ENCODE measurements at regions not wholly inside any gene's neighbourhood (a gene's known extent, or its start where the extent isn't known, plus 50 kb on each side); places are given as distances from the start of the nearest gene placed in this dataset.

DNA sequence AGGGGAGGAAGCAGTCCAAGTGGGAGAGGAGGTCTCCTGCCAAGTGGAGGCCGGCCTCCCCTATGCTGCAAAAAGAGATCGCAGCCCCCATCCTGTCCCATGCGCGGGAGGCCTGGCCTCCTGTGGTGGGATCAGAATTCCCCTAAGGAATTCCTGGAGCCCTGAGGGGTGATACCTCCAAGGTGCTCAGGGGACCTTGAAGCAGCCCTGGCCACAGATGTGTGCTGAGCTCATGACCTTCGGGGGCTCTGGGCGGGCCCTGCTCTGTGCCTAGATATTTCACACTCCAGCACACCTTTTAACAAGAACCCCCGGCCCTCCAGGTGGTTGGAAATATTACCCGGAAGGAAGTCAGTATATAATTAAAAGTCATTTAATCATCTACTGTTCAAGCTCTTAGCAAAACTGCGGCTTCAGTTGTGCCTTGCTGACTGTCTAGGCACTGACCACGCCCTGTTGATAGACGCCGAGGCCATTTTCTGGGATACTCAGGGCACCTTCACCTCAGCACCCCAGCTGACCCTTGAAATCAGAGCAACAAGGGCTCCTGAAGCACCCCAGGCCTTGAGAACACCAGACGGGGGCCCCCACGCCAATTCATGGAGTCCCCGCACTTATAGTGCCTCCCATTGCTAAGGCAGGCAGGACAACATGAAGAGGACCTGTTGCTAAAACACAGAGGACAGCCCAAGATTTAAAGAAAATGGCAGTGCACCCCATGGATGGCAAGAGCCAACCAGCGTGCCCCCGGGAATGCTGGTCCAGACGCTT is 119.1 kb downstream of the NDUFA10 start:
- no peak for DNase-seq

DNA sequence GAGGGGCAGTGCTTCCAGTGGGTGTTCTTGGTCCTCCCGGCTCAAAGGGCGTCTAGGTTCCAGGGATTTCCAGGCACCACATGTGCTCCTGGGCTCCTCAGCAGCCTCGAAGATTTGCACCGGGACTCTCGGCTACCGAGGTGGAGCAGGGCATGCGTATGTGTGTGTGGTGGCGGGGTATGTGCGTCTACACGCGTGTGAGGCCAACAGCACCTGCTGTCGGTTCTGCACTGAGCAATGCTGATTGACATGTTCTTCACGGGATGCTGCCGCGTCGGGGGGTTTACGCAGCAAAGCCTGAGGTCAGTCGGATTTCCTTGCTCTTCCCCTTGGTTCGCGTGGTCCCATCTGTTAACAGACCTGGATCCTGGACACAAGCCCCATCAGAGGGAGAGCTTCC is 119.8 kb downstream of the NDUFA10 start:
- no peak for DNase-seq

DNA sequence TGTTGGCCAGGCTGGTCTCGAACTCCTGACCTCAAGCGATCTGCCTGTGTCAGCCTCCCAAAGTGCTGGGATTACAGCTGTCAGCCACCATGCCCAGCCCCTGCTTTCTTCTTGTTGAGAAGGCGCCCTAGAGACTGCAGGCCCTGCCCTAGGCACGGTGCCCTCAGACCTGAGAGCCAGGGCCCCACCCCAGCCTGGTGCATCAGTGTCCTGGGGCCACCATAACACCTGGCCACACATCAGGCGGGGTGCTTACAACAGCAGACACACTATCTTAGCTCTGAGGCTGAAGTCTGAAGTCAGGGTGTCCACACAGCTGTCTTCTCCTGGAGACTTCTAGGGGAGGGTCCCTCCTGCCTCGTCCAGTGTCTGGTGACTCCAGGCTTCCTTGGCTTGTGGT is 120.6 kb downstream of the NDUFA10 start:
- no peak for DNase-seq

DNA sequence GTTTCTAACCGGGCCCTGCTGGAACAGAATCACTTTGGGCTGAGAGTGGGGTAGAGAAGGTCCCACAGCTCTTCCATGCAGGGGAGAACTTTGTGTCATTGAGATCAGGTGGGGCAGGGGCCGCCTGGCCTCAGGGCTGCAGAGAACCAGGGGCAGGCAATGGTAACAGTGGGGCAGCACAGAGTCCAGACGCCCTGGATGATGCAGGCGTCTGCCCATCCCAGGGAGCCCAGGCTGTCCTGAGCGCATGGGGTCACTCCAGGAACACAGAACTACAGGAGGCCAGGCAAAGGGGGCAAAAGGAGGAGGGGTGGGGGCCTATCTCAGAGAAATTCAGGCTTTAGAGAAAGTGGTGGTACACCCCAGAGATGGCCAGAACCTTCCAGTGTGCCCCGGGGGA is 121.3 kb downstream of the NDUFA10 start:
- no peak for DNase-seq

DNA sequence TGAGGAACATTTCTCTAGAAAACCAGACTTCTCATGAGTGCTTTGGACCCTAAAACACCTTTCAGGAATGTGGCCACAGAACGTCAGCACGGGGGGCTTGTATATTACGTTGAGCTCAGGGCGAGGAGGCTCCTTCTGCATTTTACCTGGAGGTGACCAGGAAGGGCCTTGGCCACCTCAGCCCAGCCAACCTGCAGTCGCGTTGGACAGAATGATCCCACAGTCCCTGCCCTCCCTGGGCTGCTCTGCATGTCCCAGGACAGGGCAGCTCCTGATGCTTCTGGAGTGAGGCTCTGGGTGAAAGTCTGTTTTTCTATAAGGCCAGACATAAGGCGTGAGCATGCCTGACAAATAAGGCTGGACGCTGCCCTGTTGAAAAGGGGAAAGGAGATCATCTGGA is 121.9 kb downstream of the NDUFA10 start:
- DNase-seq, result no peak

DNA sequence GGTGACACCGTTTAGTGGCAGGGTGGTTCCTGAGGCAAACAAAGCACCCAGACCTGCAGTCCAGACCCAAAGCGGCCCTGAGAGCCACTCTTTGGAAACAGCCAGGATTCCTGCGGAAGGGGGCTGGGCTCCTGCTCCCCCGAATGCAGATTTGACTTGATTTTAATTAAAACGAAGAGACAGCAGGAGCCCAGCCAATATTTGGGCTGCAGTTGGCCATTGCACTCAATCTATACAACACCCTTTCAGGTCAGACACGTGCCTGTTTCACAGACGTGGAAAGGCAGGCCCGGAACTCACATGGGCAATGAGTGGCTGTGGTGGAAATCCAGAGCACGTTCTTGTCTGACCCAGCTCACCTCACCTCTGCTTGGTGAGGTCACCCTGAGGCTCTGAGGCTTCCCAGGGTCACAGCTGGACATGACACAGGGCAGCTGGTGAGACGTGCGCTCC is 122.4 kb downstream of the NDUFA10 start:
- no peak for DNase-seq

DNA sequence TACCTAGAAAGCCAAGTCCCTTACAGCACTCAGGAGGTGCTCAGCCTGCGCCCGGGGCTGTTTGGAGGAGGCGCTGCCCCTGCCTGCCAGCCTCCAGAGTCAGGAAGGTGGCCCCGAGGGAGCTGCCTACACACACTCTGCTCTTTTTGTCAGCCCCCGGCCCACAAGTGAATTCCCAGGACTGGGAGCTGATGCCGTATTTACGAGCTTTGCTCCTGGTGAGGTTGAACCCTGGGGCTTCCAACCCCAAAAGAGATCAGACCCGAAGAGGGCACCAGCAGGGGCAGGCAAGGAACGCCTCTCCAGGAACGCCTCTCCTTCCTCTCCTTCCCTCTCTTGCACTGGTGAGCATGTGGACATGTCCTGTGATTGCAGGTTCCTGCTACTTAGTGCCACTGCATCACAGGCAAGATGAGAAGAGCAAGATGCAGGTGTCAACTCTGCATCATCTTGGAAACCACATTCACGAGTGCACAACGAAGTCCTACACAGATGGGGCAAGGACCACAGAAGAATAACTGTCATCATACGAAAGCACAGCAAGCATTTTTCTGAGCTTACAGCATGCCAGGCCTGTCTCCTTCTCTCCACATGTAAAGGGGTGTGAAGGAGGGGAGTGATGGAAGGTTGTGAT is 126.7 kb downstream of the NDUFA10 start:
- DNase-seq, result no peak

DNA sequence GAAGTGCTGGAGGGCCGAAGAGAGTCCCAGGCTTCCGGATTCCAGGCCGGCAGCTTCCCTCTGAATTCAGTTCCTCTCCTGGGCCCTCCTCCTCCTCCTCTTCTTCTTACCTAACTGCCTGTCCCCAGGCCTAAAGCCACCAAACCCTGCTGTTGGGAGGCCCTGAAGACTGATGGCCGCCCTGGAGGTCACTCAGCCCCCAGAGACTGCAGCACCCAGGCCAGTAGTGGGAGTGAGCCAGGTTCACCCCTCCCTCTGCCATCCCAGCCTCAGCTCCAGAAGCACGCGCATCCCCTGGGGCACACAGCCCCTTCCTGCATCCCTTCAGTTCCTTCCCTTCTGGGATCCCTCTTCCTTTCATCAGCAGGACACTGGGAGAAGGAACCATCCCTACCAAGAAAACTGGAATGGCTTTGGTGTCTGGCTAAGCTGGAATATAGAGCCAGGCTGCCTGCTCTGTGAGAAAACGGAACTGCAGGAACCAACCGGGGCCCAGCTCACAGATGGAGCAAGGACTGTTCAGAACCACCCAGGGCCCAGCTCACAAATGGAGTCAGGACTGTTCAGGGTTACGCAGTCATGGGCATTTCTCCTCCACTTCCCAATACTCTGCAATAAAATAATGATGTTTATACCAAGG is 127.4 kb downstream of the NDUFA10 start:
- DNase-seq, result no peak

DNA sequence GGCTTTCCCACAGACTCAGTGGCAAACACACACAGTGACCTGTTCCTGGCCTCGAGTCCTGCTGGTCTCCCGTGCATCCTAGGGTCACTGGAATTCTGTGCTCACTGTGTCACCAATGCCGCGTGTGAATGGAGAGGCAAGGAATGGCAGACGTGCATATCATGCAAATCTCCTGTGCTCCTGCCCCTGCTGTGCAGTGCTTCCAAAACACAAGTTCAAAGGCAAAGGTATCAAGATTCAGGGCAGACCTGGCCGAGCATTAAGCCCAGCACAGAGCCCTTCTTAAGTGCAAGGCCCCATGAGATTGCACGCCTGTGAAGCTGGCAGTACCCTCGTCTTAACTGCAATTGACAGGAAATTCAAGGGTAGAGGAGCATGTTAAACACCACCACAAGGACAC is 129.1 kb downstream of the NDUFA10 start:
- DNase-seq, result no peak

DNA sequence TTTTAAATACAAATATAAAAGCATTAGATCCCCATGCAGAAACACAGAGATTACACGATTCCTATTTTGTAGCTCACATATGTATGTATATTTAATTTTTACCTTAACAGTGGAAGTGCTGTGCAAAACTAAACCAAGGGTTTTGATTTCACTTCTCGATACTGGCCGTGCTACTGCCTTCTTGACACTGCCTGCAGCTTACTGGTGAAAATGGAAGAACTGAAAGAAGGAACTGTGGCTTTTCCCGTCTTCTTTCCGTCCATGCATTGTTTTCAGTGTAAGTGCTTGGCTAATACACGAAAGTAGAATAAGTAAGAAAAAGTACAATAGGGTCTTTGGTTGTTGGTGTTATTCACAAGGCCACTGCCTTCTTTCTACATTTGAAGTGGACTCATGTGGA is 129.5 kb downstream of the NDUFA10 start:
- DNase-seq, result no peak

DNA sequence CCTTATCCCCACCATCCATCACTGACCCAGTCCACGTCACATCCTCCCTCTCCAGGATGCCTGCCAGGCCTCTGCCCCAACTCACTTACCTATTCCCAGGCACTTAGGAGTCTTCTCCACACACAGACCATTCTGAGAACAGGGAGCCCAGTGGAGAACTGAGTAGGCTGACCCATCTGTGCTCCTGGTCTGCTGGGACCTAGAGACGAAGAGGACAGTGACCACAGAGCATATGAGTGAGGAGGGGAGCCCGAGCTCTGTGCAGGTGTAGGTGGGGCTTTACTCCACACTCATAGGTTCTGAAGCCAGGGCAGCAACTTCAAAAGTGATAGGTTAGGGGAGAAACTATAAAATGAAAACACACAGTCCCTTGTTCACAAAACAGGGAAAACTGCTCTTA is 130.0 kb downstream of the NDUFA10 start:
- no peak for DNase-seq

DNA sequence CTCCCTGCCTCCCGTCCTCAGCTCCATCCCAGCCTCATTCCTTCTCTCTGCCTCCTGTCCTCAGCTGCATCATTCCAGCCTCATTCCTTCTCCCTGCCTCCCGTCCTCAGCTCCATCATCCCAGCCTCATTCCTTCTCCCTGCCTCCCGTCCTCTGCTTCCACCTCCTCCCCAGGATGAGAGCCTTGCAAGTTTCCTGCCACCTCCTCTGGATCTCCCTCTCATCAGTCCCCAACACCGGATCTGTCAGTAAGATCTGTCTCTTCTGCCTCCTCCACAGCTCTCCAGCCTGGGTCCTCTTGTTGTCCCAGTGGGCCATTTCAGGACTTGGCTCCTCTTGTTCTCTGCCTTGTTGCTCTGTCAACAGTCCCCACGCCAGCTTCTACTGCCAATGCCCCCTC is 130.9 kb downstream of the NDUFA10 start:
- no peak for DNase-seq

DNA sequence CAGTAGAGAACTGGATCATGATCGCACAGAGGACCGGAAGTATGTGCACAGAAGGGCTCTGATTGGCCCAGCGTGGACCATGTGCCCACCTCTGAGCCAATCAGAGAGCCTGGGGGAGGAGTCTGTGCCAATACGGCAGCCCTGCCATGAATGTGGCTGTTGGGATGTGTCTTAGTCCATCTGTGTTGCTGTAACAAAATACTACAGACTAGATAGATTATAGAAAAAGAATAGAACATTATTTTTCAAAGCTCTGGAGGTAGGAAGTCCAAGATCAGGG is 132.0 kb downstream of the NDUFA10 start:
- no peak for DNase-seq

DNA sequence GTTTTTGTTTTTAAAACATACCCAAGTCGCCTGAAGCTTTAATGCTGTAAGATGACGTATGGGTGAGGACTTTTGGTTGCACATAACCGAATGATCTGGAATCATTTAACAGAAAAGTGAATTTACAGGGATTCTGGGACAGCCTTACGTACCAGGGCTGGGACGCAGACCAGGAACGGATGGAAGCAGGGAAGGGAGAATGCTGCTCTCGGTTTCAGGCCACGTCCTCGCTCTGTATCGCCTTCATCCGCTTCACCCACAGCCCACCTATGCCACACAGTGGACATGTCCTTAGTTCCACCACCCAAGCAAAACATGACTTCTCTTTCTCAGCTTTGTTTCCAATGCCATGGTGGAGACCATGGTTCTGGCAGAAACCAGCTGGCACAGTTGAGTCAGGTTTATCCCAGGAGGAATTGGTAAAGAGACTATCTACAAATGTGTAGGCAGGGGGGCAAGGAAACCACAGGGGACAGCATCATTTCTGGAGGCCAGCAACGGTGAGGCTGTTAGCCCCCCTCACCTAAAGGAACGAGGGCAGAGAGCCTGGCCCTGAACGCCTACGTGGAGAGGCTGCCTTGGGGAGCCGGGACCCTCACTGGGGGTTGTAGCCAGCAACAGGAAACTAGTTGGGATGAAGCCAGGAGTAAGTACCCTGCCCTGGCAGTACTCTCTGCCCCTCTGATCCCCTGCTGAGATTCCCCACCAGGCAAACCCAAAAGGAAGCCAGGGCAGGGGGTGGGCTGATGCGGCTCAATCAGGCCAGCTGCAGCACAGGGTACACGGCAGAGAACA is 132.5 kb downstream of the NDUFA10 start:
- DNase-seq, result no peak

DNA sequence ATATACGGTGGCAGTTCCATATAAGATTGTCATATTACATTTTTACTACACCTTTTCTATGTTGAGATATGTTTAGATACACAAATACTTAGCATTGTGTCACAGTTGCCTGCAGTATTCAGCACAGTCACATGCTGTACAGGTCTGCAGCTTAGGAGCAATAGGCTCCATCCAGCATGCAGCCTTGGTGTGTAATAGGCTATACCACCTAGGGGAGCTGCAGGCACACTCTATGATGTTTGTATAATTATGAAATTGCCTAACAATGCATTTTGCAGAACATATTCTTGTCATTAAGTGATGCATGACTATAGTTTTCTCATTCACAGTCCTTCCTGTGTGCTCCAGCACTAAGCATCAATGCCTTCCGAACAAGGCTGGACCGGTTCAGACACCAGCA is 133.4 kb downstream of the NDUFA10 start:
- DNase-seq, result no peak

DNA sequence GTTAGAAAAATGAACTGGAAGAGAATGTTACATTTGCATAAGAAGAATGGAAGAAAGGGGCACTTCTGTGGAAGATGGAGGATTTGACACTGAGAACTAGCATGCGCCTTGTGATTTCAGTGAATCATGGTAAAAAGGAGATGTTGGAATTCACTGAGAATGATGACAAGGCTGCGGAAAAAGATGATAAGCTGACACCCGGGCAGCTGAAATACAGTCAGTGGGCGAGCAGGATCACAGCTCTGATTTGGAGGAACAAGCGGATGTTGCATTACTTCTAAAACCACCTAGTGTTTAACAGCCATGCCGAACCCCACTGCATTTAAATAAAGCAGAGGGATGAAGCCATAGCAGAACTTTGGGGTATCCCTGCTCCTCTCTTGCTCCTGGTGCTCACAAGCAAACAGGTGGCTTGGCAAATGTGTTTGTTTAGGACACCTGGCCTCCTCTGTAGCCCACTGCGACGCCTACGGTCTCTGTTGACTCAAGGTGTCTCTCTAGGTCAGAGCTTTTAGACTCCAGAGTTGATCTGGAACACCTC is 134.9 kb downstream of the NDUFA10 start:
- no peak for DNase-seq

DNA sequence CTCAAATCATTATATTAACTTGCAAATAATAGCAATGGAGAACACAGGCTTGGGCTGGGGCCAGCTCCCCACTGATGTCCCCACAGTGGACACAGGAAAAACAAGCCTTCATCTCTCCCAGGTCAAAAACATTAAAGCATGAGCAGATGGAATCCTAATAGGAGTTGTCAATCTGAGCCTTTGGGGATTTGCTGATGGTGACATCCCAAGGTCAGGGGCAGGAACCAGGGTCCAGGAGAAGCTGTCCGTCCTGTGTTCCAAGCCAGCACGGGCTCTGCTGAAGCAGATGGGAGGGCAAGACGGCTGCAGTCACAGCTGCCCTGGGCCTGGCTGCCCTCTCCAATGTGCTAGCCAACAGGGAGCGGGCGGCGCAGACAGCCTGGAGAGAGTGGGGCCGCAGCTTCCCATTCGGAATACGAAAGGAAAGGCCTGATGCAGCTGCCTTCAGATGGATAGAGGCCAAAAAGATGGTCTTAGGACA is 135.5 kb downstream of the NDUFA10 start:
- no peak for DNase-seq

DNA sequence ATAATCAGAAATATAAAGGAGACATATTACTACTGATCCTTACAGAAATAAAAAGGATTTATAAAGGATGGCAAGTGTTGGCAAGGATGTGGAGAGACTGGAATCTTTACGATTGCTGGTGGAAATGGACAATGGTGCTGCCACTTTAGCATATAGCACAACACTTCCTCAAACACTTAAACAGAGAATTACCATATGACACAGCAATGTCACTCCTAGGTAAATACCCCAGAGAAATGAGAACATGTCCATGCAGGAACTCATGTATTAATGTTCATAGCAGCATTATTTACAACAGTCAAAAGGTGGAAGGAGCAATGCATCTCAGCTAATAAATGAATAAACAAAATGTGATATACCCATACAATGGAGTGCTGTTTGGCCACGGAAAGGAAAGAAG is 137.5 kb downstream of the NDUFA10 start:
- no peak for DNase-seq

DNA sequence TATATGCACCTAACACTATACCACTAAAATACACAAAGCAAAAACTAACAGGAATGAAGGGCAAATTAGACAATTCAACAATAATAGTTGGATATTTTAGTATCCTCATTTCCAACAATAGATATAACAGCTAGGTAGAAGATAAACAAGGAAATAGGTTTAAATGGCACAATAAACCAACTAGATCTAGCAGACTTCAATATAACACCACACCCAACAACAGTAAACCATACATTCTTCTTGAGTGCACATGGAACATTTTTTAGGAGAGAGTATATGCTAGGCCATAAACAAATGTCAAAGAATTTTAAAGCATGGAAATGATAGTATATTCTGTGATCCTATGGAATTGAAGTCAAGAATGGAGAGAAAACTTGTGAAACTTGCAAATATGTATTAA is 138.4 kb downstream of the NDUFA10 start:
- DNase-seq, result no peak

DNA sequence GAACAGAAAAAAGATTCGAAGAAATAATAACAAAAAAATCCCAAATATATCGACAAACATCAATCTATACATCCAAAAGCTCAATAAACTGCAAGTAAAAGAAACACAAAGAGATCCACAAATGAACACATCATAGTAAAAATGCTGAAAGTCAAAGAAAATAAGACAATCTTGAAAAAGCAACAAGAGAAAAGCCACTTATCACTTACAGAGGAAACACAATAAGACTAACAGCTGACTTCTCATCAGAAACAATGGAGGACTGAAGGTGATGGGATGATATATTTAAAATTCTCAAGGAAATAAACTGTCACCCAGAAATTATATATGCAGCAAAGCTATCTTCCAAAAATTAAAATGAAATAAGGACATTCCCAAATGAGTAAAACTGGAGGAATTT is 140.3 kb downstream of the NDUFA10 start:
- no peak for DNase-seq

DNA sequence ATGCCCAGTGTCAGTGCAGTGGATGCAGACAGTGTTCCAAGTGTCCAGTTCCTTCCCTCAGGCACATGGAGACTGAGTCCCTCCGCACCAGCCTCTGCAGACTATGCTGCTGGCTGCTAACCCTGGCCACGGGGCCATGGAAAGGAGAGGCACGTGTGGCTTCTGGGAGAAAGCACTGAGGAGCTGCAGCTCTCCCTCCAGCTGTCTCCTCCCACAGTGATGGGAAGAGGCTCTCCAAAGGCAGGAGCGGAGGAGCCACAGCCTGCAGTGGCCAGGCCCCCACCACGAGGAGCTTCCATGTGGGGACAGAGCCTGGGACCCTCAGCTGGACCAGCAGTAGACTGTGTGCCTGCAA is 141.1 kb downstream of the NDUFA10 start:
- DNase-seq, result no peak

DNA sequence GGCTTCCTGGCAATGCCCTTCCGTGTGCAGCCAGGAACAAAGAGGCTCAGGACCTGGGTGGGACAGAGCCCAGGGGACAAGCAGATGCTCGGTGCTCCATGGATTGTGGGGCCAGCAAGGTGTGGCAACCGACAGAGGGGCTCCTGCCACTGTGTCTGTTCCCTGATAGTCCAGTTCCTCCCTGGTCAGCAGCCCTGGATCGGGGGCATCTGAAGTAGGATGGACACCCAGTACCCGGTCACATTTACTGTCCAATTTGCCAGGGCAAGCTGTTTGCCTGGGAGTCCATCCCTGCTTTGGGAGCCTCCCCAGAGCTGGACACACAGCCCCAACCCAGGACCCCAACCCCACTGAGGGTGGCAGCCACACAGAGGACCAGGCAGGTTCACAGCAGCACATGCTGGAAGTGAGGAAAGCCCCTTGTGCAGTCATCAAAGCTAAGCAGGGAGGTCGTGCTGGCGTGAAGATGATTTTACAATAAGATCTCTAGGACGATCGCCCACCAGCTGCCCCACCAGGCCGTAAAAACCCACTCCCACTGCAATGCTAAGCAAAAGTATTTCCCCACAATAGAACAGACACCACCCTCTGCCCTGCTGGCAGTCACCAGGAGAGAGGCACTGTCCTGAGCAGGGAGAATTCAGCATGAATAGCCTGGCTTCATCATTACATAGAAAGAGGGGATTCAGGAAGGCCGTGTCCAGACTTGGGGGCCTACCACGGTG is 141.7 kb downstream of the NDUFA10 start:
- no peak for DNase-seq

DNA sequence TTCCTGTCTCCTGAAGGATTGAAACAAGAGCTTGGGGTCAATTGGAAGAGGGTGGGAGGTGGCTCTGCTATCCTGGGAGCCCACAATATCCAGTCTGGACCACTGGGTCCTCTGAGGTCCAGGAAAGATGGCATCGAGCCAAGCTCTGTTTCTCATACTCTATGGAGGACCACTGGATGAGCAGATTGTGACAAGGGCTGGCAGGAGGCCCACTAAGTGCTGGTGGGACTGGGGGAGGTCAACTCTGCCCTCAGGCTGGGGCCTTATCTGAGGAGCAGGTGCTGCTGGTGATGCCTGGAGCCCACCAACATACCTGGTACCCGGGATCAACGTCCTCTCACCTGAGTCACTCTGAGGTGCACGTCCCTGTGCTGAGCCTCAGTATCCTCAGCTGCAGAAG is 142.4 kb downstream of the NDUFA10 start:
- DNase-seq, result no peak
